ENCODE measurements at regions not wholly inside any gene's neighbourhood (a gene's known extent, or its start where the extent isn't known, plus 50 kb on each side); places are given as distances from the start of the nearest gene placed in this dataset.

DNA sequence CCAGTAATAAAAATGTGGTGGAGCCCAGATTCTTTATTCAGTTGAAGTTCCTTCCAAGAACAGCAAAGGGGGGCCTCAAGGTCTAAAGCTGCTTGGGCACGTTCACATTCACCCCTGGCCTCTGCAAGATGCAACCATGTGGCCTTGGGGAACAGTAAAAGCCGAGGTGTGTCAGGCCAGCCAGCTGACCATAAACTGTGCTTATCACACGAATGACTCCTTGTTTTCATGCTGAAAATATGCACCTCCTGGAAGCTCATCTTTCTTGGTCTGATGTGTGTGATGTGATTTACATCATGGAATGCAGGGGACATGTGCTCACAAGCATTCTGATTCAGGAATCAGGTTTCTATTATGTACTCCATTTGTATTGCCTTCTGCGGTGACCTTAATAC lies 211.6 kb upstream of the MARCKS start:
- Histone ChIP-seq H3K4me1 (peaks cover 17% of the 10 kb centered on the region), H3K27ac (no peak overlapping the region), H3K36me3 (no peaks in the 10 kb centered on the region), H3K27me3 (ENCODE audit: low read depth) (no peaks in the 10 kb centered on the region), H3K9me3 (no peaks in the 10 kb centered on the region), H3K4me3 (no peak overlapping the region)
- ATAC-seq (no peak), DNase-seq (no peak)
- TF ChIP-seq, protein P1, sequence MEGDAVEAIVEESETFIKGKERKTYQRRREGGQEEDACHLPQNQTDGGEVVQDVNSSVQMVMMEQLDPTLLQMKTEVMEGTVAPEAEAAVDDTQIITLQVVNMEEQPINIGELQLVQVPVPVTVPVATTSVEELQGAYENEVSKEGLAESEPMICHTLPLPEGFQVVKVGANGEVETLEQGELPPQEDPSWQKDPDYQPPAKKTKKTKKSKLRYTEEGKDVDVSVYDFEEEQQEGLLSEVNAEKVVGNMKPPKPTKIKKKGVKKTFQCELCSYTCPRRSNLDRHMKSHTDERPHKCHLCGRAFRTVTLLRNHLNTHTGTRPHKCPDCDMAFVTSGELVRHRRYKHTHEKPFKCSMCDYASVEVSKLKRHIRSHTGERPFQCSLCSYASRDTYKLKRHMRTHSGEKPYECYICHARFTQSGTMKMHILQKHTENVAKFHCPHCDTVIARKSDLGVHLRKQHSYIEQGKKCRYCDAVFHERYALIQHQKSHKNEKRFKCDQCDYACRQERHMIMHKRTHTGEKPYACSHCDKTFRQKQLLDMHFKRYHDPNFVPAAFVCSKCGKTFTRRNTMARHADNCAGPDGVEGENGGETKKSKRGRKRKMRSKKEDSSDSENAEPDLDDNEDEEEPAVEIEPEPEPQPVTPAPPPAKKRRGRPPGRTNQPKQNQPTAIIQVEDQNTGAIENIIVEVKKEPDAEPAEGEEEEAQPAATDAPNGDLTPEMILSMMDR (IDR thresholded peaks at IDR 0.05) = no peak
- intact Hi-C loops (cut with DNase I) = no loop called here

DNA sequence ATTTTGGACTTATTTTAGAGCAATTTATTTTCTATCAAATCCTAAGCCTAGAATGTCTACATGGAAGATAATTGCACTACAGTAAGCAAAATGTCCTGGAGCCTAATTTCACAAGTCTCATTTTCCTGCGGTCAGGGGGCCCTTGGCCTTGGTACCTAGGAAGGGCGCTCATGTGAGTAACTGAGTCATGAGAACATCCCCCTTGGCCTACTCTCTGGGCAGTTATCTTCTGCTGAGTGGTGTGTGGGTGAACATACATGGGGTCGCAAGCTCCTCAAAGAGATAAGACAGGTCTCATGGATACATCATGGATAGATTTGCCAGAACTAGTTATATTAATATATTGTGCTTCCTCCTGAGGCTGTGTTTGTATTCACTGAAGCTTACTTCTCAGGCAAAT lies 211.2 kb upstream of the MARCKS start:
- no peak overlapping the region for H3K4me3 ChIP-seq
- H3K4me1 ChIP-seq = peaks cover 17% of the 10 kb centered on the region
- H3K27ac ChIP-seq = no peak overlapping the region
- no peaks in the 10 kb centered on the region for H3K27me3 ChIP-seq (ENCODE audit: low read depth)
- H3K36me3 ChIP-seq = no peaks in the 10 kb centered on the region
- TF ChIP-seq, protein P1 (IDR thresholded peaks at IDR 0.05) = no peak
- no peak for ATAC-seq
- no peak for DNase-seq
- no peaks in the 10 kb centered on the region for H3K9me3 ChIP-seq
- intact Hi-C loops (cut with DNase I) = no loop called here

DNA sequence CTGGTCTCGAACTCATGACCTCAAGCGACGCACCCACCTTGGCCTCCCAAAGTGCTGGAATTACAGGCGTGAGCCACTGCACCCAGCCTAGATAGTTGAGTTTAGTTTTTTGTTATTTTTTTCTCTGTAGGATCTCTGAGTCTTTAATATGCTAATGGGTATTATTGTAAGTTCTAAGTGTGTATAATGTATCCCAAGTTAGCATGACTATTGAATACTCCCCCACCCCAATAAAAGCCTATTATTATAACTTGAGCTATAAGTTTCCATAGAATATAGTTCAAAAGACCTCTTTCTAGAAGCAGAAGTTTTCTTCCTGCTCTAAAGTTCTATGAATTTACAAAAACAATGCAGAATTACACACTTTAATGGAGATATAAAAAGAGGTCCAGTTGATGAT lies 210.4 kb upstream of the MARCKS start:
- peaks cover 17% of the 10 kb centered on the region for H3K4me1 ChIP-seq
- DNase-seq (no peak), ATAC-seq (no peak)
- intact Hi-C loops (cut with DNase I) = no loop called here
- H3K27me3 ChIP-seq (ENCODE audit: low read depth) = no peaks in the 10 kb centered on the region
- no peaks in the 10 kb centered on the region for H3K36me3 ChIP-seq
- H3K4me3 ChIP-seq = no peak overlapping the region
- H3K27ac ChIP-seq = no peak overlapping the region
- H3K9me3 ChIP-seq = no peaks in the 10 kb centered on the region
- TF ChIP-seq, protein P1 (IDR thresholded peaks at IDR 0.05) = no peak

GRCh38 chr6:113647143-113647889 lies 209.8 kb upstream of the MARCKS start:
- DNase-seq = no peak
- ATAC-seq = no peak
- no peaks in the 10 kb centered on the region for H3K27me3 ChIP-seq (ENCODE audit: low read depth)
- peaks cover 12% of the 10 kb centered on the region for H3K4me1 ChIP-seq
- no peaks in the 10 kb centered on the region for H3K36me3 ChIP-seq
- TF ChIP-seq, protein P1 (IDR thresholded peaks at IDR 0.05) = no peak
- intact Hi-C loops (cut with DNase I) = no loop called here
- H3K27ac ChIP-seq = no peak overlapping the region
- no peak overlapping the region for H3K4me3 ChIP-seq
- no peaks in the 10 kb centered on the region for H3K9me3 ChIP-seq

DNA sequence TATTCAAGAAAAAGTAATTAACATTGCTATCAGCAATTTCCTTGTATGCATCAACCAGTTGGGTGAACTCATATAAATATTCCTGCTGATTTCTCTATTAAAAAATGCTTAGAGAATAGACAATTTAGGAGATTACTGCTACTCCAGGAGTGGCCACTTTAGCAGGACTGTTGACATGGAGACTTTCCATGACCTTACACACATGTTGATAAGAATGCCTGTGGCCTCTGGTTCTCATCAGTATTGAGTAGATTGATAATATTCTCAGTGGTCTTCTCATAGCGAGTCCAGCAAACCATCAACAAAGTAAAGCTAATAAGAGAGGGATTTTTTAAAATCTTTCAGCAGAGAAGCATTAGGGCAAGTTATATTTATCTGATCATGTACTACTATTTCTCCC lies 208.4 kb upstream of the MARCKS start:
- TF ChIP-seq, protein P1 (IDR thresholded peaks at IDR 0.05) = no peak
- Histone ChIP-seq H3K9me3 (no peaks in the 10 kb centered on the region), H3K27ac (no peak overlapping the region), H3K4me3 (no peak overlapping the region), H3K27me3 (ENCODE audit: low read depth) (no peaks in the 10 kb centered on the region), H3K36me3 (no peaks in the 10 kb centered on the region), H3K4me1 (no peaks in the 10 kb centered on the region)
- intact Hi-C loops (cut with DNase I) = no loop called here
- no peak for DNase-seq
- no peak for ATAC-seq
